GM12892 (cell line): ENCODE measurements at regions not wholly inside any gene's neighbourhood (a gene's known extent, or its start where the extent isn't known, plus 50 kb on each side); places are given as distances from the start of the nearest gene placed in this dataset.

Source experiments
- POLR2A ChIP-seq: IDR thresholded peaks from 2 replicates; pipeline ENCODE4 v1.6.1; 2011; ENCODE audit warnings: low read depth, low read length, control low read depth
- POLR2AphosphoS5 ChIP-seq: IDR thresholded peaks from 2 replicates; pipeline ENCODE4 v1.6.1; 2011; ENCODE audit warnings: low read depth, low read length, control low read depth
- TAF1 ChIP-seq: IDR thresholded peaks from 2 replicates; pipeline ENCODE4 v1.6.1; 2011; ENCODE audit warnings: low read depth, mild to moderate bottlenecking, control low read depth, low read length, borderline replicate concordance

- TF ChIP-seq POLR2A (no peak), POLR2AphosphoS5 (no peak), TAF1 (no peak)
These were observed 150.9 kb downstream of the RPLP1 start for GRCh38 chr15:69603369-69604071.
